GM10266 (cell line): ENCODE measurements at regions not wholly inside any gene's neighbourhood (a gene's known extent, or its start where the extent isn't known, plus 50 kb on each side); places are given as distances from the start of the nearest gene placed in this dataset.

Experiments
- DNase-seq: peaks from one replicate; pipeline ENCODE4 v3.0.0; 2012; ENCODE audit errors: extremely low spot score
- CTCF ChIP-seq: IDR thresholded peaks from 2 replicates; pipeline ENCODE4 v1.5.1; 2012; ENCODE audit warnings: mild to moderate bottlenecking, low read depth; ENCODE audit not compliant: control insufficient read depth, insufficient read depth; ENCODE audit errors: missing control alignments

- TF ChIP-seq CTCF: no peak
- DNase-seq: no peak
Measured at GRCh38 chr2:224281374-224281773, 120.5 kb downstream of the FAM124B start.

- no peak for DNase-seq
- no peak for TF ChIP-seq CTCF
Measured at GRCh38 chr2:224278531-224278930, 123.4 kb downstream of the FAM124B start.

- no peak for TF ChIP-seq CTCF
- DNase-seq: no peak
Measured at GRCh38 chr2:224276251-224276650, 125.7 kb downstream of the FAM124B start.

- no peak for TF ChIP-seq CTCF
- DNase-seq: no peak
Measured at GRCh38 chr2:224272237-224272910, 129.5 kb downstream of the FAM124B start.

GRCh38 chr2:224271617-224272236 is 130.2 kb downstream of the FAM124B start:
- DNase-seq: no peak
- no peak for TF ChIP-seq CTCF

GRCh38 chr2:224268441-224268840 is 133.5 kb downstream of the FAM124B start:
- TF ChIP-seq CTCF: no peak
- no peak for DNase-seq

- no peak for TF ChIP-seq CTCF
- DNase-seq: no peak
Measured at GRCh38 chr2:224264259-224264658, 137.6 kb downstream of the FAM124B start.
